Thoracic aorta (tissue), 2 donors: ENCODE measurements at regions not wholly inside any gene's neighbourhood (a gene's known extent, or its start where the extent isn't known, plus 50 kb on each side); places are given as distances from the start of the nearest gene placed in this dataset.
"Not testable (repeated sequence)": the region's sequence is repeated elsewhere in the genome, so short reads cannot be mapped to it uniquely, and the experiment has no call there.

Source experiments
- ATAC-seq: fragments of 150-250 bp; one replicate; pipeline ENCODE4 v1.8.0; 2017; ENCODE audit warnings: low read depth; ENCODE audit not compliant: insufficient number of reproducible peaks, low FRiP score
- DNase-seq: peaks from one replicate; pipeline ENCODE4 v3.0.0-alpha.2; 2020; ENCODE audit warnings: low spot score
- H3K27ac ChIP-seq, 2 donors: fragments of 200-600 bp; sonication (generic); 1 replicate in 1 of 2; 2 replicates in 1 of 2; pipeline ENCODE4 v1.5.1; 2016; ENCODE audit warnings: mild to moderate bottlenecking in 2 of 2, moderate library complexity in 2 of 2
- H3K27me3 ChIP-seq: fragments of 200-600 bp; sonication (generic); replicated peaks from 2 replicates; pipeline ENCODE4 v1.6.0; 2016; ENCODE audit warnings: mild to moderate bottlenecking; ENCODE audit not compliant: insufficient read depth
- H3K36me3 ChIP-seq: fragments of 200-600 bp; sonication (generic); one replicate; pipeline ENCODE4 v1.5.1; 2016
- H3K4me1 ChIP-seq, 2 donors: fragments of 200-600 bp; sonication (generic); 1 replicate in 1 of 2; 2 replicates in 1 of 2; pipeline versions ENCODE4 v1.5.1 to v1.6.0; 2016; ENCODE audit warnings: low read depth in 2 of 2, mild to moderate bottlenecking in 1 of 2; ENCODE audit not compliant: control insufficient read depth in 1 of 2
- H3K4me3 ChIP-seq: fragments of 200-600 bp; sonication (generic); 2 replicates; pipeline ENCODE4 v1.5.1; 2016; ENCODE audit warnings: mild to moderate bottlenecking
- H3K9me3 ChIP-seq: fragments of 200-600 bp; sonication (generic); 2 replicates; pipeline ENCODE4 v1.5.1; 2016
- CTCF ChIP-seq: fragments of 200-600 bp; sonication (generic); IDR thresholded peaks from one replicate; pipeline ENCODE4 v1.5.1; 2019; ENCODE audit warnings: antibody characterized with exemption

DNA sequence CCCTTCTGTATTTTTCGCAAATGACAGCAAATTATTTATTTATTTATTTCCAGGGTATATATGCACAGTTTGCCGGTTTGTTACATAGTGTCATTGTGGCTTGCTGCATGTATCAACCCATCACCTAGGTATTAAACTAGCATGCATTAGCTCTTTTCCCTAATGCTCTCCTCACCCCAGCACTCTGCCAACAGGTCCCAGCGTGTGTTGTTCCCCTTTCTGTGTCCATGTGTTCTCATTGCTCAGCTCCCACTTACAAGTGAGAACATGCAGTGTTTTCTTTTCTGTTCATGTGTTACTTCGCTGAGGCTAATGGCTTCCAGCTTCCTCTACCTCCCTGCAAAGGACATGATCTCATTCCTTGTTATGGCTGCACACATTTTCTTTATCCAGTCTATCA lies 592.3 kb downstream of the TRIB2 start:
- H3K4me3 ChIP-seq: no peak overlapping the region
- no peaks in the 10 kb centered on the region for H3K9me3 ChIP-seq
- no peak for TF ChIP-seq CTCF
- H3K27me3 ChIP-seq: no peaks in the 10 kb centered on the region
- H3K36me3 ChIP-seq: no peaks in the 10 kb centered on the region
- no peaks in the 10 kb centered on the region for H3K4me1 ChIP-seq
- DNase-seq (no peak), ATAC-seq (no peak)
- H3K27ac ChIP-seq: no peak overlapping the region

- no peaks in the 10 kb centered on the region for H3K36me3 ChIP-seq
- no peaks in the 10 kb centered on the region for H3K4me1 ChIP-seq
- H3K9me3 ChIP-seq: no peaks in the 10 kb centered on the region
- TF ChIP-seq CTCF: no peak
- H3K27ac ChIP-seq: no peak overlapping the region
- ATAC-seq (no peak), DNase-seq (no peak)
- H3K4me3 ChIP-seq: no peak overlapping the region
- H3K27me3 ChIP-seq: no peaks in the 10 kb centered on the region
These were observed 615.3 kb downstream of the TRIB2 start for GRCh38 chr2:13332060-13332459.

- H3K9me3 ChIP-seq, H3K27me3 ChIP-seq, H3K27ac ChIP-seq, H3K36me3 ChIP-seq, H3K4me3 ChIP-seq, H3K4me1 ChIP-seq, DNase-seq, ATAC-seq: not testable (repeated sequence)
These were observed 617.3 kb downstream of the TRIB2 start for GRCh38 chr2:13334071-13334470.

DNA sequence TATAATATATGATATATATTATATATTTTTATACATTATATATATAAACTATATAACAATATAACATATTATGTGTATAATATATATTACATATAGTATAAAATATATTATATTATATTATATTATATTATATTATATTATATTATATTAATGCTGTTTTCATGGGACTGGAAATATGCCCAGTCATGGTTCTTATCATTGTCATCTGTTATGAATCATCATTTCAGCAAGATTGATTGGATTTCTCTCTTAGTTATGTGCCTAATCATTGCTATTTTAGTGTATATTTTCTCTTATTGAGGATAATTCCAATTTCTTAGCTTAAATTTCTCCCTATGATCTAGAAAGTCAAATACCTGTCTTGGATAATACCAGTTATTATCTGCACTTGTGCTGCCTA lies 617.8 kb downstream of the TRIB2 start:
- no peaks in the 10 kb centered on the region for H3K36me3 ChIP-seq
- DNase-seq (no peak), ATAC-seq (no peak)
- no peaks in the 10 kb centered on the region for H3K27me3 ChIP-seq
- H3K4me1 ChIP-seq: no peaks in the 10 kb centered on the region
- H3K9me3 ChIP-seq: no peaks in the 10 kb centered on the region
- no peak for TF ChIP-seq CTCF
- H3K4me3 ChIP-seq: no peak overlapping the region
- H3K27ac ChIP-seq: no peak overlapping the region

DNA sequence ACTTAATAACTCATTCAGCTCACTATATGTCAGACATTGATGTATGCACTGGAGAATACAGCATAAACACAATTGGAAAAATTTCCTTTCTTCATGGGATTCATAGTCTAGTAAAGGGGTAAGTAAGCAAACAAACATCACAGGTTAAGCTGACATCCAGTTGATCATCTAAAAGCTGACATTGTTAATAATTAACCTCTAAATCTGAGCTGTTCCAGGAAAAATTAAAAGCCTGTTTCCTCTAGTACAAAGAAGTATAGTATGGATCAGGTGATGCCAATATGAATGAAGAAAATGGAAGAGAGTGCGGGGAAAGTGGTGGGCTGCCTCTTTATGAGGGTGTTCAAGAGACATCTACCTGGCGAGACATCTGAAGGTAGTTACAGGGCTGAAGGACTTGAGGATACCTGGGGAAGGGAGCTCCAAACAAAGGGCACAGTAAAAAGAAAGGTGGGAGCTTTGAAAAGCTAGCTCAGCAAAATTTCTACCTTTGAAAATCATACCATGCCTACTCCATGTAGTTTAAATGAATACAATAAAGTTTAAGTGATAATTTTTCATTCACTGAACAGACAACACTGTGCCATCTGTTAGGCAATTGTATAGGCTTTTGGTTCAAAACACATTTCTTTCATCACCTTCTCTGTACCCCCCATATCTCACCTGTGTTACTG lies 619.3 kb downstream of the TRIB2 start:
- Histone ChIP-seq H3K4me1 (no peaks in the 10 kb centered on the region), H3K27me3 (no peaks in the 10 kb centered on the region), H3K36me3 (no peaks in the 10 kb centered on the region), H3K9me3 (no peaks in the 10 kb centered on the region), H3K27ac (no peak overlapping the region), H3K4me3 (no peak overlapping the region)
- no peak for TF ChIP-seq CTCF
- no peak for DNase-seq
- ATAC-seq: no peak

GRCh38 chr2:13351068-13351467 lies 634.3 kb downstream of the TRIB2 start:
- no peak for DNase-seq
- H3K36me3 ChIP-seq: no peaks in the 10 kb centered on the region
- no peak overlapping the region for H3K4me3 ChIP-seq
- H3K27ac ChIP-seq: no peak overlapping the region
- no peak for TF ChIP-seq CTCF
- H3K9me3 ChIP-seq: no peaks in the 10 kb centered on the region
- H3K4me1 ChIP-seq: no peaks in the 10 kb centered on the region
- H3K27me3 ChIP-seq: no peaks in the 10 kb centered on the region
- no peak for ATAC-seq
